OCI-LY7 (cell line): ENCODE measurements at regions not wholly inside any gene's neighbourhood (a gene's known extent, or its start where the extent isn't known, plus 50 kb on each side); places are given as distances from the start of the nearest gene placed in this dataset.
"Not testable (repeated sequence)": the region's sequence is repeated elsewhere in the genome, so short reads cannot be mapped to it uniquely, and the experiment has no call there.

Source experiments
- BruUV-seq: library from RNA; stranded (reverse); fragments of 400-500 nt; replicated peaks from 2 replicates; lab custom pipeline; 2021; lab: Mats Ljungman, UMichigan
- CTCF ChIA-PET: fragments of 300-600 bp; sonication (Branson Sonifier 250); formaldehyde crosslinking; loops from one replicate; lab custom pipeline; 2022; ENCODE audit warnings: antibody characterized with exemption; ENCODE audit not compliant: unreplicated experiment; lab: Charles Lee
- POLR2A ChIA-PET: fragments of 300-600 bp; sonication (Branson Sonifier 250); formaldehyde crosslinking; loops from one replicate; lab custom pipeline; 2022; ENCODE audit warnings: antibody characterized with exemption; lab: Charles Lee
- DNase-seq: peaks from one replicate; pipeline ENCODE4 v3.0.0-alpha.2; 2015; ENCODE audit warnings: low spot score
- H2AFZ ChIP-seq: fragments of 200-600 bp; sonication (generic), shearing (Covaris generic); 2 replicates; pipeline ENCODE4 v1.6.1; 2014; ENCODE audit warnings: mild to moderate bottlenecking, antibody characterized with exemption, low read length, moderate library complexity
- H3K27ac ChIP-seq: fragments of 200-600 bp; sonication (generic); 2 replicates; pipeline ENCODE4 v1.5.1; 2014; ENCODE audit warnings: mixed run types, low read depth, mild to moderate bottlenecking, moderate library complexity, low read length, inconsistent platforms; ENCODE audit not compliant: poor library complexity, severe bottlenecking
- H3K36me3 ChIP-seq: fragments of 200-600 bp; sonication (generic); 2 replicates; pipeline ENCODE4 v1.6.1; 2014; ENCODE audit warnings: mild to moderate bottlenecking, antibody characterized with exemption, low read length, moderate library complexity, mixed read lengths; ENCODE audit not compliant: insufficient read depth
- H3K4me1 ChIP-seq: fragments of 200-600 bp; sonication (generic); 2 replicates; pipeline ENCODE4 v1.5.1; 2014; ENCODE audit warnings: mild to moderate bottlenecking, low read length; ENCODE audit not compliant: insufficient read depth, poor library complexity, severe bottlenecking
- H3K4me2 ChIP-seq: fragments of 200-600 bp; sonication (generic); 2 replicates; pipeline ENCODE4 v1.6.1; 2014; ENCODE audit warnings: mild to moderate bottlenecking, low read length
- H3K4me3 ChIP-seq: fragments of 200-600 bp; sonication (generic); 2 replicates; pipeline ENCODE4 v1.5.1; 2014; ENCODE audit warnings: mild to moderate bottlenecking, low read depth, low read length; ENCODE audit not compliant: poor library complexity, severe bottlenecking
- H3K79me2 ChIP-seq: fragments of 200-600 bp; sonication (generic); 2 replicates; pipeline ENCODE4 v1.6.1; 2016; ENCODE audit warnings: low read depth, mild to moderate bottlenecking, low read length, moderate library complexity, mixed read lengths; ENCODE audit not compliant: insufficient read depth
- H3K9me2 ChIP-seq: fragments of 200-600 bp; sonication (generic); 2 replicates; pipeline ENCODE4 v1.6.1; 2016; ENCODE audit warnings: mild to moderate bottlenecking, low read length, mixed read lengths; ENCODE audit not compliant: insufficient read depth
- H3K9me3 ChIP-seq: fragments of 200-600 bp; sonication (generic); 2 replicates; pipeline ENCODE4 v1.6.1; 2014; ENCODE audit warnings: mild to moderate bottlenecking, mixed run types, low read length, mixed read lengths
- H4K20me1 ChIP-seq: fragments of 200-600 bp; sonication (generic); 2 replicates; pipeline ENCODE4 v1.6.1; 2014; ENCODE audit warnings: mild to moderate bottlenecking, antibody characterized with exemption, low read length, moderate library complexity, mixed read lengths; ENCODE audit not compliant: insufficient read depth
- CTCF ChIP-seq: fragments of 200-600 bp; sonication (generic); conservative IDR thresholded peaks from 2 replicates; pipeline ENCODE4 v1.5.1; 2014; ENCODE audit warnings: mild to moderate bottlenecking, antibody characterized with exemption, low read length, moderate library complexity, mixed read lengths
- EZH2phosphoT487 ChIP-seq: fragments of 200-600 bp; sonication (generic); IDR thresholded peaks from 2 replicates; pipeline ENCODE4 v1.6.1; 2018; ENCODE audit warnings: low read depth, borderline replicate concordance, mild to moderate bottlenecking, mixed run types, antibody characterized with exemption, low read length, moderate library complexity, mixed read lengths
- intact Hi-C: fragments of 100-400 bp; cut with micrococcal nuclease; formaldehyde crosslinking; loops from one replicate; pipeline ENCODE4 v1.10.0; 2022; ENCODE audit not compliant: unreplicated experiment

GRCh38 chr10:43839973-43840372, 191.3 kb upstream of the ZNF32 start:
- H3K9me2 ChIP-seq = no peaks in the 10 kb centered on the region
- H3K36me3 ChIP-seq = no peaks in the 10 kb centered on the region
- ChIA-PET CTCF (no interaction called here), POLR2A (interaction anchor here (0.7 kb wide), 1 partner anchor 62 kb away, joined by 3 read pairs; no protein-coding TSS in a partner anchor)
- intact Hi-C loops = no loop called here
- H2AFZ ChIP-seq = no peak overlapping the region
- H4K20me1 ChIP-seq = no peaks in the 10 kb centered on the region
- no peaks in the 10 kb centered on the region for H3K79me2 ChIP-seq
- no TSS peak for BruUV-seq
- no peak overlapping the region for H3K4me2 ChIP-seq
- TF ChIP-seq EZH2phosphoT487 (no peak), CTCF (no peak)
- no peak overlapping the region for H3K4me3 ChIP-seq
- H3K27ac ChIP-seq = no peak overlapping the region
- H3K9me3 ChIP-seq = no peaks in the 10 kb centered on the region
- DNase-seq = no peak
- H3K4me1 ChIP-seq = no peaks in the 10 kb centered on the region

- intact Hi-C loops, H3K9me2 ChIP-seq, H3K79me2 ChIP-seq, H4K20me1 ChIP-seq, H3K9me3 ChIP-seq, H3K4me2 ChIP-seq, H2AFZ ChIP-seq, CTCF ChIA-PET, DNase-seq, H3K27ac ChIP-seq, BruUV-seq, H3K4me3 ChIP-seq, H3K36me3 ChIP-seq, H3K4me1 ChIP-seq: not testable (repeated sequence)
- POLR2A ChIA-PET = interaction anchor here (1.1 kb wide), 1 partner anchor 26 kb away, joined by 3 read pairs; no protein-coding TSS in a partner anchor
Measured at GRCh38 chr10:43834751-43835150, 186.1 kb upstream of the ZNF32 start.

- intact Hi-C loops = no loop called here
- POLR2A ChIA-PET = interaction anchor here (0.7 kb wide), 1 partner anchor 1186 kb away, joined by 3 read pairs; no protein-coding TSS in a partner anchor
- CTCF ChIA-PET = no interaction called here
Measured at GRCh38 chr10:43827853-43828252, 179.2 kb upstream of the ZNF32 start.

More at GRCh38 chr10:43827853-43828252, 179.2 kb upstream of the ZNF32 start:
- Histone ChIP-seq H2AFZ (no peak overlapping the region), H3K4me3 (no peak overlapping the region), H3K4me1 (no peaks in the 10 kb centered on the region), H4K20me1 (no peaks in the 10 kb centered on the region), H3K9me3 (no peaks in the 10 kb centered on the region), H3K4me2 (no peak overlapping the region), H3K79me2 (no peaks in the 10 kb centered on the region), H3K27ac (no peak overlapping the region), H3K9me2 (no peaks in the 10 kb centered on the region), H3K36me3 (no peaks in the 10 kb centered on the region)
- TF ChIP-seq EZH2phosphoT487 (no peak), CTCF (no peak)
- no TSS peak for BruUV-seq
- no peak for DNase-seq
